IMR-90 (cell line): ENCODE measurements at regions not wholly inside any gene's neighbourhood (a gene's known extent, or its start where the extent isn't known, plus 50 kb on each side); places are given as distances from the start of the nearest gene placed in this dataset.

ENCODE experiments used
- ATAC-seq: fragments of 200-7000 bp; cut with Tn5 transposase; 2 replicates; pipeline ENCODE4 v1.9.1; 2020; ENCODE audit warnings: low read depth, mild to moderate bottlenecking, moderate library complexity
- BruUV-seq: library from RNA; stranded (reverse); fragments of 400-500 nt; replicated peaks from 2 replicates; lab custom pipeline; 2021; lab: Mats Ljungman, UMichigan
- CTCF ChIA-PET: fragments of 300-600 bp; formaldehyde crosslinking; extraction: SDS; loops from one replicate; lab custom pipeline; 2021; ENCODE audit warnings: antibody characterized with exemption; lab: Yijun Ruan, JAX
- POLR2A ChIA-PET: fragments of 300-600 bp; sonication (Branson Sonifier 250); formaldehyde crosslinking; loops from one replicate; lab custom pipeline; 2022; ENCODE audit warnings: antibody characterized with exemption; ENCODE audit not compliant: unreplicated experiment; lab: Charles Lee
- DNase-seq: peaks from one replicate; pipeline ENCODE4 v3.0.0; 2013
- H2AFZ ChIP-seq: replicated peaks from 2 replicates; pipeline ENCODE3; 2013; ENCODE audit warnings: low read length, mild to moderate bottlenecking; ENCODE audit not compliant: poor library complexity
- H2AK5ac ChIP-seq: 2 replicates; pipeline ENCODE4 v1.6.1; 2013; ENCODE audit warnings: low read depth, low read length, inconsistent platforms
- H2AK9ac ChIP-seq: replicated peaks from 2 replicates; pipeline ENCODE3; 2013; ENCODE audit warnings: mild to moderate bottlenecking, low read depth, low read length, moderate library complexity; ENCODE audit not compliant: poor library complexity
- H2BK120ac ChIP-seq: 2 replicates; pipeline ENCODE4 v1.6.1; 2013; ENCODE audit warnings: low read depth, low read length, inconsistent platforms
- H2BK15ac ChIP-seq: 3 replicates; pipeline ENCODE4 v1.6.1; 2013; ENCODE audit warnings: low read depth, low read length, inconsistent platforms
- H2BK20ac ChIP-seq: 2 replicates; pipeline ENCODE4 v1.6.1; 2013; ENCODE audit warnings: low read depth, mild to moderate bottlenecking, inconsistent platforms, low read length, moderate library complexity
- H2BK5ac ChIP-seq: 2 replicates; pipeline ENCODE4 v1.6.1; 2013; ENCODE audit warnings: mild to moderate bottlenecking, low read depth, low read length, inconsistent platforms; ENCODE audit not compliant: poor library complexity, severe bottlenecking
- H3K14ac ChIP-seq: replicated peaks from 2 replicates; pipeline ENCODE4 v1.6.1; 2013; ENCODE audit warnings: low read depth, low read length, inconsistent platforms
- H3K18ac ChIP-seq: 2 replicates; pipeline ENCODE4 v1.6.1; 2013; ENCODE audit warnings: low read depth, low read length, control low read depth
- H3K23ac ChIP-seq: 2 replicates; pipeline ENCODE4 v1.6.1; 2013; ENCODE audit warnings: low read depth, low read length, inconsistent platforms
- H3K27ac ChIP-seq: 2 replicates; pipeline ENCODE4 v1.5.1; 2013; ENCODE audit warnings: mild to moderate bottlenecking, control low read depth, low read length; ENCODE audit not compliant: insufficient read depth
- H3K27me3 ChIP-seq: 2 replicates; pipeline ENCODE4 v1.6.1; 2013; ENCODE audit warnings: low read length; ENCODE audit not compliant: control insufficient read depth, insufficient read depth
- H3K36me3 ChIP-seq: 2 replicates; pipeline ENCODE4 v1.6.1; 2013; ENCODE audit warnings: low read length, mixed read lengths; ENCODE audit not compliant: control insufficient read depth, insufficient read depth
- H3K4ac ChIP-seq: 2 replicates; pipeline ENCODE4 v1.6.1; 2013; ENCODE audit warnings: low read depth, low read length, inconsistent platforms
- H3K4me1 ChIP-seq: 2 replicates; pipeline ENCODE4 v1.6.1; 2013; ENCODE audit warnings: low read length, mixed read lengths; ENCODE audit not compliant: control insufficient read depth, insufficient read depth
- H3K4me2 ChIP-seq: 2 replicates; pipeline ENCODE4 v1.6.1; 2013; ENCODE audit warnings: low read depth, mild to moderate bottlenecking, control low read depth, low read length, moderate library complexity
- H3K4me3 ChIP-seq: 2 replicates; pipeline ENCODE4 v1.5.1; 2013; ENCODE audit warnings: low read depth, mild to moderate bottlenecking, control low read depth, low read length, moderate library complexity; ENCODE audit not compliant: insufficient read depth
- H3K56ac ChIP-seq: 2 replicates; pipeline ENCODE4 v1.6.1; 2013; ENCODE audit warnings: low read length, inconsistent platforms; ENCODE audit not compliant: insufficient read depth; ENCODE audit errors: extremely low read depth
- H3K79me1 ChIP-seq, 2 experiments: 2 replicates each; pipeline ENCODE4 v1.6.1; 2013; ENCODE audit warnings: low read length in 2 of 2, inconsistent platforms in 1 of 2, low read depth in 1 of 2
- H3K9ac ChIP-seq: 2 replicates; pipeline ENCODE4 v1.6.1; 2013; ENCODE audit warnings: low read depth, low read length, control low read depth
- H3K9me1 ChIP-seq: 2 replicates; pipeline ENCODE4 v1.6.1; 2013; ENCODE audit warnings: low read length, inconsistent platforms; ENCODE audit not compliant: insufficient read depth
- H3K9me3 ChIP-seq: 2 replicates; pipeline ENCODE4 v1.6.1; 2013; ENCODE audit warnings: low read length; ENCODE audit not compliant: control insufficient read depth, insufficient read depth
- H4K20me1 ChIP-seq: 2 replicates; pipeline ENCODE4 v1.6.1; 2013; ENCODE audit warnings: low read length, inconsistent platforms; ENCODE audit not compliant: insufficient read depth
- H4K5ac ChIP-seq: 2 replicates; pipeline ENCODE4 v1.6.1; 2013; ENCODE audit warnings: mild to moderate bottlenecking, low read depth, low read length, control low read depth
- H4K8ac ChIP-seq, 2 experiments: 2 replicates each; pipeline ENCODE4 v1.6.1; 2013; ENCODE audit warnings: low read depth in 2 of 2, low read length in 2 of 2, control low read depth in 1 of 2, inconsistent platforms in 1 of 2
- H4K91ac ChIP-seq: 2 replicates; pipeline ENCODE4 v1.6.1; 2013; ENCODE audit warnings: low read depth, low read length, inconsistent platforms; ENCODE audit not compliant: insufficient read depth
- MAFK ChIP-seq: IDR thresholded peaks from 2 replicates; pipeline ENCODE4 v1.6.1; 2012; ENCODE audit warnings: low read depth, low read length, improper control_type of control experiment
- RCOR1 ChIP-seq: IDR thresholded peaks from 2 replicates; pipeline ENCODE4 v1.6.1; 2012; ENCODE audit warnings: mild to moderate bottlenecking, low read length, improper control_type of control experiment; ENCODE audit not compliant: insufficient replicate concordance
- RFX5 ChIP-seq: IDR thresholded peaks from 2 replicates; pipeline ENCODE4 v1.8.0; 2012; ENCODE audit warnings: low read depth, mild to moderate bottlenecking, low read length, moderate library complexity
- SMC3 ChIP-seq: fragments of 150-350 bp; IDR thresholded peaks from 2 replicates; pipeline ENCODE4 v1.6.1; 2016; ENCODE audit warnings: low read depth, mild to moderate bottlenecking, antibody characterized with exemption, low read length, moderate library complexity
- WGBS, 2 experiments: methylation state at CpG; one replicate each; pipeline versions ENCODE4 v1.1.5 to v1.1.7; 2013; ENCODE audit warnings: missing lambda C conversion rate in 2 of 2; ENCODE audit not compliant: insufficient read length in 1 of 2; ENCODE audit errors: extremely low coverage in 2 of 2; 5-methylcytosine and 5-hydroxymethylcytosine counted together
- dilution Hi-C: fragments of 300-500 bp; cut with HindIII; formaldehyde crosslinking; loops from one replicate; pipeline ENCODE4 v1.14.3; 2018; ENCODE audit warnings: low sequenced_read_pairs; ENCODE audit not compliant: unreplicated experiment
- in situ Hi-C: fragments of 300-500 bp; cut with MboI; formaldehyde crosslinking; loops from 3 replicates; pipeline ENCODE4 v1.14.3; 2019; ENCODE audit warnings: low sequenced_read_pairs, inconsistent platforms, mixed read lengths
- intact Hi-C: fragments of 100-400 bp; cut with micrococcal nuclease; formaldehyde crosslinking; loops from 2 replicates; pipeline ENCODE4 v1.10.0; 2022

- Histone ChIP-seq H4K20me1 (no peaks in the 10 kb centered on the region), H3K9me1 (no peaks in the 10 kb centered on the region), H3K14ac (no peak overlapping the region), H4K91ac (no peak overlapping the region), H3K9ac (no peak overlapping the region), H3K18ac (no peak overlapping the region), H3K56ac (no peak overlapping the region), H3K4me1 (no peaks in the 10 kb centered on the region), H2BK5ac (no peak overlapping the region), H2BK20ac (no peak overlapping the region), H3K23ac (no peak overlapping the region), H2AK9ac (no peak overlapping the region), H2BK120ac (no peak overlapping the region), H3K4me3 (no peak overlapping the region), H2BK15ac (no peak overlapping the region), H3K27ac (no peak overlapping the region), H4K8ac (no peak overlapping the region), H3K4me2 (no peak overlapping the region), H4K5ac (no peak overlapping the region), H3K9me3 (peaks cover 53% of the 10 kb centered on the region), H2AFZ (no peak overlapping the region), H3K79me1 (no peaks in the 10 kb centered on the region), H2AK5ac (no peak overlapping the region), H3K36me3 (no peaks in the 10 kb centered on the region), H3K27me3 (no peaks in the 10 kb centered on the region), H3K4ac (no peak overlapping the region)
- dilution Hi-C loops, result no loop called here
- POLR2A ChIA-PET, result no interaction called here
- no TSS peak for BruUV-seq
- DNase-seq (no peak), ATAC-seq (no peak)
- in situ Hi-C loops, result no loop called here
- WGBS, 2 experiments, result 49% methylated on average over 10 of the region's 13 CpGs; no CpG with 5 or more reads in 1 of the 2 experiments
- TF ChIP-seq RFX5 (no peak), SMC3 (no peak), RCOR1 (no peak), MAFK (no peak)
- CTCF ChIA-PET, result no interaction called here
- intact Hi-C loops, result no loop called here
Measured at GRCh38 chr13:111974341-111974640, 92.7 kb upstream of the SOX1 start.
